Activated T-cell treated with anti-CD3 and anti-CD28 coated beads, Interleukin-2, amount 50 U/mL, for 1 hour (primary cell): ENCODE measurements at regions not wholly inside any gene's neighbourhood (a gene's known extent, or its start where the extent isn't known, plus 50 kb on each side); places are given as distances from the start of the nearest gene placed in this dataset.

Experiments
- DNase-seq: peaks from one replicate; pipeline ENCODE4 v3.0.0-alpha.2; 2020

GRCh38 chr16:50866806-50867205 is 124.9 kb downstream of the CYLD start:
- DNase-seq, result no peak

- no peak for DNase-seq
Observed at GRCh38 chr16:50864386-50864785, 122.5 kb downstream of the CYLD start.

GRCh38 chr16:50863644-50864144 is 121.8 kb downstream of the CYLD start:
- no peak for DNase-seq

- DNase-seq, result no peak
Observed at GRCh38 chr16:50862818-50863643, 121.1 kb downstream of the CYLD start.

GRCh38 chr16:50861970-50862411 is 120.1 kb downstream of the CYLD start:
- DNase-seq, result no peak

GRCh38 chr16:50861451-50861850 is 119.6 kb downstream of the CYLD start:
- DNase-seq, result no peak

- no peak for DNase-seq
Observed at GRCh38 chr16:50859628-50860360, 117.9 kb downstream of the CYLD start.

GRCh38 chr16:50858877-50859627 is 117.2 kb downstream of the CYLD start:
- no peak for DNase-seq

GRCh38 chr16:50858376-50858775 is 116.5 kb downstream of the CYLD start:
- no peak for DNase-seq

GRCh38 chr16:50857881-50858280 is 116.0 kb downstream of the CYLD start:
- no peak for DNase-seq

- DNase-seq, result no peak
Observed at GRCh38 chr16:50856991-50857390, 115.1 kb downstream of the CYLD start.

- no peak for DNase-seq
Observed at GRCh38 chr16:50853329-50853728, 111.4 kb downstream of the CYLD start.
